Esophagus muscularis mucosa (tissue), 4 donors: ENCODE measurements at regions not wholly inside any gene's neighbourhood (a gene's known extent, or its start where the extent isn't known, plus 50 kb on each side); places are given as distances from the start of the nearest gene placed in this dataset.

Experiments
- DNase-seq: peaks from one replicate; pipeline ENCODE4 v3.0.0-alpha.2; 2017; ENCODE audit errors: extremely low spot score
- H3K27ac ChIP-seq, 4 donors: fragments of 200-600 bp; sonication (generic); replicated peaks in 1 of 4; 1 replicate in 3 of 4; 2 replicates in 1 of 4; pipeline ENCODE4 v1.5.1; 2016 to 2019; ENCODE audit warnings: mild to moderate bottlenecking in 1 of 4
- H3K27me3 ChIP-seq, 4 donors: fragments of 200-600 bp; sonication (generic); one replicate each; pipeline versions ENCODE4 v1.5.1 to v1.6.0; 2016 to 2019
- H3K36me3 ChIP-seq, 4 donors: fragments of 200-600 bp; sonication (generic); one replicate each; pipeline ENCODE4 v1.5.1; 2016 to 2019
- H3K4me1 ChIP-seq, 4 donors: fragments of 200-600 bp; sonication (generic); one replicate each; pipeline ENCODE4 v1.5.1; 2016 to 2019
- H3K4me3 ChIP-seq, 4 donors: fragments of 200-600 bp; sonication (generic); 1 replicate in 2 of 4; 2 replicates in 2 of 4; pipeline ENCODE4 v1.5.1; 2016 to 2019; ENCODE audit warnings: mild to moderate bottlenecking in 4 of 4, moderate library complexity in 1 of 4
- H3K9me3 ChIP-seq, 4 donors: fragments of 200-600 bp; sonication (generic); 1 replicate in 3 of 4; 2 replicates in 1 of 4; pipeline ENCODE4 v1.5.1; 2016 to 2019
- CTCF ChIP-seq, 3 experiments: fragments of 200-600 bp in 2 of 3; fragments of 450-650 bp in 1 of 3; sonication (generic) in 2 of 3; IDR thresholded peaks; one replicate each; pipeline ENCODE4 v1.5.1; 2017 to 2019; ENCODE audit warnings: antibody characterized with exemption in 3 of 3, mild to moderate bottlenecking in 2 of 3, moderate library complexity in 1 of 3
- EP300 ChIP-seq: sonication (generic); formaldehyde crosslinking; IDR thresholded peaks from one replicate; pipeline ENCODE4 v1.6.1; 2017; ENCODE audit warnings: antibody characterized with exemption
- POLR2A ChIP-seq: fragments of 450-650 bp; IDR thresholded peaks from one replicate; pipeline ENCODE4 v1.6.1; 2017; ENCODE audit warnings: antibody characterized with exemption, moderate library complexity, mild to moderate bottlenecking, low read depth
- POLR2AphosphoS5 ChIP-seq, 2 donors: sonication (generic); formaldehyde crosslinking; IDR thresholded peaks; one replicate each; pipeline ENCODE4 v1.6.1; 2017; ENCODE audit warnings: antibody characterized with exemption in 2 of 2
- WGBS: methylation state at CpG from one replicate; pipeline ENCODE4 v1.1.5; 2018; 5-methylcytosine and 5-hydroxymethylcytosine counted together
- intact Hi-C: fragments of 100-400 bp; cut with DNase I; formaldehyde crosslinking; loops from one replicate; pipeline ENCODE4 v1.15.1; 2023

GRCh38 chr3:14281053-14281452 lies 102.4 kb downstream of the LSM3 start:
- TF ChIP-seq POLR2AphosphoS5 (IDR thresholded peaks at IDR 0.05): no peak
- TF ChIP-seq EP300: no peak
- no peak for TF ChIP-seq CTCF (IDR thresholded peaks at IDR 0.05)
- TF ChIP-seq POLR2A: no peak
- 88% methylated on average over 3 of the region's 3 CpGs for WGBS
- Histone ChIP-seq H3K4me3 (no peak overlapping the region), H3K36me3 (no peaks in the 10 kb centered on the region), H3K27ac (no peak overlapping the region), H3K4me1 (no peaks in the 10 kb centered on the region), H3K9me3 (no peaks in the 10 kb centered on the region), H3K27me3 (peaks cover 0 to 17% (median 0%) of the 10 kb centered on the region in 4 donors)
- no peak for DNase-seq
- intact Hi-C loops: no loop called here

GRCh38 chr3:14282001-14282705 lies 103.5 kb downstream of the LSM3 start:
- Histone ChIP-seq H3K27me3 (peaks cover 0 to 8% (median 0%) of the 10 kb centered on the region in 4 donors), H3K36me3 (no peaks in the 10 kb centered on the region), H3K27ac (no peak overlapping the region), H3K4me1 (no peaks in the 10 kb centered on the region), H3K4me3 (no peak overlapping the region), H3K9me3 (no peaks in the 10 kb centered on the region)
- no peak for DNase-seq
- 95% methylated on average over 12 of the region's 12 CpGs for WGBS
- intact Hi-C loops: no loop called here
- TF ChIP-seq POLR2AphosphoS5 (IDR thresholded peaks at IDR 0.05): no peak
- TF ChIP-seq POLR2A: no peak
- no peak for TF ChIP-seq EP300
- no peak for TF ChIP-seq CTCF (IDR thresholded peaks at IDR 0.05)

GRCh38 chr3:14282706-14283075 lies 104.1 kb downstream of the LSM3 start:
- 93% methylated on average over 6 of the region's 6 CpGs for WGBS
- no peak overlapping the region for H3K4me3 ChIP-seq
- intact Hi-C loops: no loop called here
- no peaks in the 10 kb centered on the region for H3K36me3 ChIP-seq
- no peaks in the 10 kb centered on the region for H3K4me1 ChIP-seq
- H3K27ac ChIP-seq: no peak overlapping the region
- no peak for TF ChIP-seq CTCF (IDR thresholded peaks at IDR 0.05)
- no peak for TF ChIP-seq POLR2AphosphoS5 (IDR thresholded peaks at IDR 0.05)
- TF ChIP-seq POLR2A: no peak
- TF ChIP-seq EP300: no peak
- no peak for DNase-seq
- H3K9me3 ChIP-seq: no peaks in the 10 kb centered on the region
- peaks cover 0 to 8% (median 0%) of the 10 kb centered on the region in 4 donors for H3K27me3 ChIP-seq

GRCh38 chr3:14283092-14283812 lies 104.6 kb downstream of the LSM3 start:
- H3K9me3 ChIP-seq: no peaks in the 10 kb centered on the region
- H3K27ac ChIP-seq: no peak overlapping the region
- no peaks in the 10 kb centered on the region for H3K36me3 ChIP-seq
- H3K27me3 ChIP-seq: peaks cover 0 to 8% (median 0%) of the 10 kb centered on the region in 4 donors
- no peak for DNase-seq
- intact Hi-C loops: no loop called here
- TF ChIP-seq CTCF (IDR thresholded peaks at IDR 0.05) (no peak), POLR2A (no peak), EP300 (no peak), POLR2AphosphoS5 (IDR thresholded peaks at IDR 0.05) (no peak)
- H3K4me3 ChIP-seq: no peak overlapping the region
- H3K4me1 ChIP-seq: no peaks in the 10 kb centered on the region
- 96% methylated on average over 7 of the region's 7 CpGs for WGBS
